GM18867 (cell line): ENCODE measurements at regions not wholly inside any gene's neighbourhood (a gene's known extent, or its start where the extent isn't known, plus 50 kb on each side); places are given as distances from the start of the nearest gene placed in this dataset.

Source experiments
- ATAC-seq: cut with Tn5 transposase; IDR thresholded peaks from one replicate; pipeline ENCODE4 v1.9.1; 2021; ENCODE audit warnings: mild to moderate bottlenecking, moderate library complexity; ENCODE audit not compliant: unreplicated experiment

DNA sequence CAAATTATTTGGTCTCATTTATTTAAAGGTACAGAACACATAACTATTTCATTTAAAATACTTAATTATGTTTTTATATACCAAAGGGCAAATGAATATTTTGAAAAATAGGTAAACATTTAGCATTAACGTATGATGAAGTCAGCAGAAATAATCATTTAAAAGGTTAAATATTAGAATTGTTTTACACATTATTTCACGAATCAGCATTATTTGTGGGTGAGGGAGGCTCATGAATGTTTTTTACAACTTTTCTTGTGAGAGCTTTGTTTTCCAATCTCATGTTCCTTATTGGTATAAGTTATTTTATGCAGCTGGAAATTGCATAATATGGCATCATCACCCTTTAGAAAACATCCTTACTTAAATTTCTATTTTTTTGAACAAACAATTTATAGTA, 73.9 kb upstream of the FSTL5 start:
- ATAC-seq = no peak

DNA sequence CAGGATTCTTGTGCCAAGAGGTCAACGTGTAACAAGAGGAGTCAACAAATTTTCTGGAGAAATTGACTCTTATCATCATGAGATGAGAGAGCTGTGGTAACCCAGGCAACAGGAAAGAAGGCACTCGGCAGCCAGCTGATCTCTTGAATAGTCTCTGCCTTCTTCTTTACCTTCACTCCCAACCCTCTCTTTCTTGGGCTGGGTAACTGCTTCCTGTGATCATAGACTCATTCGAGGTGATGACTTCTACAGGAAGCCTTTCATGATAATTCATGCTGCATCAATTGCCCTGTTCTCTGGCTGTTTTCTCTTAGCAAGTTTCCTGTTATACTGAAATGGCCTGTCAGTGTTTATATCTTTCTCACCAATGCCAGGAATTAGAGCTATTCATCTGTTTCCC, 70.8 kb upstream of the FSTL5 start:
- ATAC-seq = no peak

DNA sequence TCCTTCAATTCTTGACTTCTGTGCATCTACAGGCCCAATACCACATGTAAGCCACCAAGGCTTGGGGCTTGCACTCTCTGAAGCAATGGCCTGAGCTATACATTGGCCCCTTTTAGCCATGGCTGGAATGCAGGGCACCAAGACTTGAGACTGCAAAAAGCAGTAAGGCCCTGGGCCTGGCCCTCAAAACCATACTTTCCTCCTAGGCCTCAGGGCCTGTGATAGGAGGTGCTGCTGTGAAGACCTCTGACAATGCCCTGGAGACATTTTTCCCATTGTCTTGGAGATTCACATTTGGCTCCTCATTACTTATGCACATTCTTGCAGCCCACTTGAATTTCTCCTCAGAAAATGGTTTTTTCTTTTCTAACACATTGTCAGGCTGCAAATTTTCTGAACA, 68.5 kb upstream of the FSTL5 start:
- ATAC-seq = no peak

DNA sequence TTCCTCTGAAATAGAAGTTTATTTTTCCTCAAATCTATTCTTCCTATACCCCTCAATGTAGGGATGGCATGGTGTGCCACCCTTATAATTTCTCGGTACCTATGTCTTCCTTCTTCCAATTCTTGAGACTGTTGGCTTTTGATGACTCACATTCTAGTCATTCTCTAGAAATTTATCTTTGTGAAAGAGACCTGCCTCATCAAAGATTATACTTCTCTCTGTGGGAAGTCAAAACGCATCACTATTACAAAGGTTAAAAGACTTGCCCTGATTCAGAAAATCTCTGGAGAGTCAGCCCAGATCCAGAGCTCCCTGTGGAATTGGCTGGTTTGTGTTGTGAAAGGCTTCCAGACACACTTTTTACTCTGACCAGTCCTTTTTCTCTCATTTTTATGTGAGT, 65.9 kb upstream of the FSTL5 start:
- ATAC-seq = no peak

DNA sequence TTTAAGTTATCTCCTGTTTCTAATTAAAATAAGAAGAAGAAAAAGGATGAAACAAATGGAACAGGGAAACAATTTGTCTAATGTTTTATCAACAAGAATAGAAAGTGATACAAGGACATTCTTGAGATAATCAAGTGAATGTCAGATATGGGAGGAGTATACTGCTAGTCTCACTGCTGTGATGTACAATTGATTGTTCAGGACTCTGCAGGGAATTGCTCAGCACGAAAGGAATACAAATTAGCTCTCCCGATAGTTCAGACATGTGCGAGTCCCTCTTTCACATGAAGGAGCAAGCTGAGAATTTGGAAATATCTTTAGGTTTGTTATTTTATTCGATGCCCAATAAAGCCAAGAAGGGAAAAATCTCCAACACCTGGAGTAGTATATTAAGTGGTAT, 57.3 kb upstream of the FSTL5 start:
- no peak for ATAC-seq
